Upper lobe of left lung (tissue), 6 donors: ENCODE measurements at regions not wholly inside any gene's neighbourhood (a gene's known extent, or its start where the extent isn't known, plus 50 kb on each side); places are given as distances from the start of the nearest gene placed in this dataset.
A peak's percentile ranks its signal among the peaks of the same experiment; 100 is the strongest.

Source experiments
- ATAC-seq, 2 donors: fragments of 200-7000 bp; cut with Tn5 transposase; one replicate each; pipeline ENCODE4 v1.9.1; 2022; ENCODE audit warnings: mild to moderate bottlenecking in 2 of 2, moderate library complexity in 2 of 2; ENCODE audit not compliant: low FRiP score in 2 of 2
- DNase-seq, 2 donors: peaks; one replicate each; pipeline ENCODE4 v3.0.0-alpha.2; 2019 to 2020
- H3K27ac ChIP-seq, 4 donors: fragments of 200-600 bp; sonication (generic); one replicate each; pipeline ENCODE4 v1.5.1; 2016 to 2019
- H3K27me3 ChIP-seq, 4 donors: fragments of 200-600 bp; sonication (generic); one replicate each; pipeline ENCODE4 v1.5.1; 2017 to 2019
- H3K36me3 ChIP-seq, 4 donors: fragments of 200-600 bp; sonication (generic); one replicate each; pipeline ENCODE4 v1.5.1; 2016 to 2019
- H3K4me1 ChIP-seq, 4 donors: fragments of 200-600 bp; sonication (generic); one replicate each; pipeline ENCODE4 v1.5.1; 2018 to 2019
- H3K4me3 ChIP-seq, 4 donors: fragments of 200-600 bp; sonication (generic); one replicate each; pipeline ENCODE4 v1.5.1; 2017 to 2019; ENCODE audit warnings: mild to moderate bottlenecking in 2 of 4, moderate library complexity in 1 of 4
- H3K9me3 ChIP-seq, 4 donors: fragments of 200-600 bp; sonication (generic); one replicate each; pipeline ENCODE4 v1.5.1; 2018 to 2019
- CTCF ChIP-seq, 6 experiments: fragments of 450-650 bp in 4 of 6; fragments of 200-600 bp in 2 of 6; sonication (generic) in 2 of 6; IDR thresholded peaks; one replicate each; pipeline ENCODE4 v1.5.1; 2016 to 2019; ENCODE audit warnings: antibody characterized with exemption in 6 of 6
- EP300 ChIP-seq, 4 donors: sonication (generic); formaldehyde crosslinking; IDR thresholded peaks; one replicate each; pipeline ENCODE4 v1.5.1; 2017; ENCODE audit warnings: antibody characterized with exemption in 4 of 4, control low read depth in 2 of 4
- POLR2A ChIP-seq, 4 donors: fragments of 450-650 bp; IDR thresholded peaks; one replicate each; pipeline ENCODE4 v1.5.1; 2016 to 2017; ENCODE audit warnings: antibody characterized with exemption in 4 of 4, mild to moderate bottlenecking in 2 of 4
- POLR2AphosphoS5 ChIP-seq, 2 donors: sonication (generic); formaldehyde crosslinking; IDR thresholded peaks; one replicate each; pipeline ENCODE4 v1.5.1; 2017; ENCODE audit warnings: antibody characterized with exemption in 2 of 2
- WGBS, 2 donors: methylation state at CpG; one replicate each; pipeline ENCODE4 v1.1.5; 2017 to 2018; 5-methylcytosine and 5-hydroxymethylcytosine counted together
- donor health status: DM: no; HTN: no; CAD: no; lungs with moderate emphysema.
- donor health status: DM: no; HTN: yes; CAD: no; lungs with severe emphysema.

GRCh38 chr14:104377256-104377655 is 202.3 kb upstream of the C14orf180 start:
- no peak for DNase-seq
- Histone ChIP-seq H3K27me3 (no peaks in the 10 kb centered on the region), H3K4me3 (no peak overlapping the region), H3K4me1 (no peaks in the 10 kb centered on the region), H3K27ac (no peak overlapping the region), H3K36me3 (no peaks in the 10 kb centered on the region), H3K9me3 (peaks cover 0 to 6% (median 0%) of the 10 kb centered on the region in 4 donors)
- WGBS, 2 donors, result 89 to 92% methylated on average over 10 of the region's 10 CpGs
- ATAC-seq, result no peak
- TF ChIP-seq POLR2AphosphoS5 (IDR thresholded peaks at IDR 0.05) (no peak), POLR2A (IDR thresholded peaks at IDR 0.05) (no peak), CTCF (IDR thresholded peaks at IDR 0.05) (no peak), EP300 (IDR thresholded peaks at IDR 0.05) (no peak)

GRCh38 chr14:104378698-104379113 is 200.9 kb upstream of the C14orf180 start:
- TF ChIP-seq POLR2A (IDR thresholded peaks at IDR 0.05), result no peak
- ATAC-seq (no peak), DNase-seq (no peak)
- Histone ChIP-seq H3K27ac (no peak overlapping the region), H3K4me1 (peaks cover 0 to 4% (median 0%) of the 10 kb centered on the region in 4 donors), H3K4me3 (no peak overlapping the region), H3K36me3 (no peaks in the 10 kb centered on the region), H3K27me3 (no peaks in the 10 kb centered on the region), H3K9me3 (peaks cover 0 to 6% (median 0%) of the 10 kb centered on the region in 4 donors)
- 68 to 69% methylated on average over 7 of the region's 7 CpGs for WGBS, 2 donors

GRCh38 chr14:104382361-104383087 is 197.0 kb upstream of the C14orf180 start:
- WGBS, 2 donors, result 86 to 95% methylated on average over 7 to 20 of the region's 20 CpGs

GRCh38 chr14:104383088-104383995 is 196.2 kb upstream of the C14orf180 start:
- ATAC-seq (peak in 1 of 2 donors; percentile 16), DNase-seq (peak in 1 of 2 donors; percentile 68)
- no peak overlapping the region for H3K27ac ChIP-seq
- H3K4me1 ChIP-seq, result peaks cover 0 to 8% (median 0%) of the 10 kb centered on the region in 4 donors
- H3K9me3 ChIP-seq, result peaks cover 0 to 6% (median 0%) of the 10 kb centered on the region in 4 donors
- no peak overlapping the region for H3K4me3 ChIP-seq
- 50 to 56% methylated on average over 22 to 26 of the region's 26 CpGs for WGBS, 2 donors
- H3K36me3 ChIP-seq, result no peaks in the 10 kb centered on the region
- TF ChIP-seq POLR2AphosphoS5 (IDR thresholded peaks at IDR 0.05) (no peak), CTCF (IDR thresholded peaks at IDR 0.05) (no peak), POLR2A (IDR thresholded peaks at IDR 0.05) (no peak), EP300 (IDR thresholded peaks at IDR 0.05) (no peak)
- H3K27me3 ChIP-seq, result no peaks in the 10 kb centered on the region

More at GRCh38 chr14:104382361-104383087, 197.0 kb upstream of the C14orf180 start:
- Histone ChIP-seq H3K27ac (no peak overlapping the region), H3K4me3 (no peak overlapping the region), H3K9me3 (peaks cover 0 to 6% (median 0%) of the 10 kb centered on the region in 4 donors), H3K27me3 (no peaks in the 10 kb centered on the region), H3K4me1 (peaks cover 0 to 8% (median 0%) of the 10 kb centered on the region in 4 donors), H3K36me3 (no peaks in the 10 kb centered on the region)
- no peak for ATAC-seq
- TF ChIP-seq EP300 (IDR thresholded peaks at IDR 0.05), result no peak
- TF ChIP-seq POLR2A (IDR thresholded peaks at IDR 0.05), result no peak
- no peak for TF ChIP-seq CTCF (IDR thresholded peaks at IDR 0.05)
- TF ChIP-seq POLR2AphosphoS5 (IDR thresholded peaks at IDR 0.05), result no peak
- peak in 1 of 2 donors; percentile 47 for DNase-seq
